ENCODE measurements at regions not wholly inside any gene's neighbourhood (a gene's known extent, or its start where the extent isn't known, plus 50 kb on each side); places are given as distances from the start of the nearest gene placed in this dataset.

- no peak for DNase-seq (ENCODE audit: low read depth in 4 of 4, low spot score in 2 of 4)
These were observed 448.1 kb downstream of the TSN start for GRCh38 chr2:122203523-122203922.

DNA sequence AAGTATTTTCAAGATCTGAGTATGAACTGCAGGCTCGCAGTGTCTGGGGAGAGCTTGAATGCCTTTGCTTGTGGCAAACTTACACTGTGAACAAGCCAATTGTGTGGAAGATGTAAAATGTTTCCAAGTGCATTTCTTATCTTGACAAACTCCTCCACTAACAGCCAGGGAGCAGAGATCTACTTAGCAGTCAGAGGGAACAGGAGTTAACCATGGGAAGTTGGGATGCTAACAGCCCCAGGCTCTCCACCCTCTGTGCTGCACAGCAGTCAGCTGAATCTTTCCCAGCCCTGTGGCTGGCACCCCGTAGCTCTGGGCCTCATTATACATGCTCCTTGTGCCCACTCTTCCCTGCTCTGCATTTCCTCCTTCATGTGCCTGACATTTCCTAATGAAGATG is 450.2 kb downstream of the TSN start:
- no peak for DNase-seq (ENCODE audit: low read depth in 4 of 4, low spot score in 2 of 4)

- no peak for DNase-seq (ENCODE audit: low read depth in 4 of 4, low spot score in 2 of 4)
These were observed 450.6 kb downstream of the TSN start for GRCh38 chr2:122206101-122206500.

- no peak for DNase-seq (ENCODE audit: low read depth in 4 of 4, low spot score in 2 of 4)
These were observed 453.9 kb downstream of the TSN start for GRCh38 chr2:122209377-122209776.

DNA sequence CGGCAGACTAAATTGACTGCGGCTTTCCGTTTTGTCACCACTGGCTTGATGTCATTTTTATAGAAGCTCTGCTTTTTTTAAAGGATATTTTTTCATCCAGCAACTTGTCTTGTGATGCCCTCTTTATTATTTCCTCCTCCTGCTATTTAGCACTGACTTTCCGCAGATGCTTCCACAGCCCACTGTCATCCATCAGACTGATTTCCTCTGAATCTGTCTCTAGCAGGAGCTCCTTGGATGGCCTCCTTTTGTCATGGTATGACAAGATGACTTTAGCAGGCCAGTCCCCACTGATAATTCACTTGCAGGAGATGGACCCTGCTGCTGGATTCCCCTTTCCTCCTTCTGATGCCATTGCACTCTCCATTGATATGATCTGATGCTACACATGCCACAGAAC is 454.6 kb downstream of the TSN start:
- no peak for DNase-seq (ENCODE audit: low read depth in 4 of 4, low spot score in 2 of 4)

DNA sequence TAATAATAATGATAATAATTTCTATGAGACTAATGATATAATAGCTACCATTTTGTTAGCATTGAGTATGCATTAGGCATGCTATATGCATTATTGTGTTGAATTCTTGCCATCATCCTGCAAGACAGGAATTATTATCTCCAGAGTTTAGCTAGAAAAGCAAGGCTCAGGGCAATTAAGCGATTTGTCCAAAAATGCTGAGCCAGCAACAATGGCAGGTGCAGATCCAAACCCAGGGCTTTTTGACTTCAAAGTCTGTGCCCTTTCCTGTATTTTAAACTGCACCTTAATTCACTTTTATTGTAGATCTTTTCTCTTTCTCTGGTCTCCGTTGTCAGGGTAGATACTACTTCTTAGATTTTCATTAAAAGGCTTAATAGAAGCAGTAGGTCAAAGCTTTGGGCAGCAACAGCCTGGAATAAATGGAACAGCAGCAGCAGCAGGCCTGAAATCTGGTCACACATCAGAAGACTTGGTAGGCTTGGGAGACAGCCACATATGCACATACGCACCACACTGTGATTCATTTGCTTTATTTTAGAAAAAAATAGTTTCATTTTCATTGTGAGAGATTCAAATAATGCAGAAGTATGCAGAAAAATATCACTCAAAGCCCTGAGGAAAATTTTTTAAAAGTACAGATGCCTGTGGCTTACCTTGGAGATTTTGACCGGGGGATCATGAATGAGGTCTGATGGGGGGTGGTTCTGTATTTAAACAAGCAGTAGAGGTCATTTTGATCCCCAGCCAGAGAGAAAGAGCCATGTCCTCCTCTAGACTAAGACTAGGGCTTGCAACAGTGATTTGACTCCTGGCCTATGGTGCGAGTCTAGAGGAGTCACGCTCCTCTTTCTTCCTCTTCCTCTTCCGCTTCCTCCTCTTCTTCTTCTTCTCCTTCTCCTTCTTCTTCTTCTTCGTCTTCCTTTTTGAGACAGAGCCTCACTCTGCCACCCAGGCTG is 455.7 kb downstream of the TSN start:
- DNase-seq (ENCODE audit: low read depth in 4 of 4, low spot score in 2 of 4) = no peak

- DNase-seq (ENCODE audit: low read depth in 4 of 4, low spot score in 2 of 4) = no peak
These were observed 457.9 kb downstream of the TSN start for GRCh38 chr2:122213312-122213711.

GRCh38 chr2:122216071-122216470 is 460.6 kb downstream of the TSN start:
- no peak for DNase-seq (ENCODE audit: low read depth in 4 of 4, low spot score in 2 of 4)

- DNase-seq (ENCODE audit: low read depth in 4 of 4, low spot score in 2 of 4) = no peak
These were observed 461.4 kb downstream of the TSN start for GRCh38 chr2:122216901-122217300.

DNA sequence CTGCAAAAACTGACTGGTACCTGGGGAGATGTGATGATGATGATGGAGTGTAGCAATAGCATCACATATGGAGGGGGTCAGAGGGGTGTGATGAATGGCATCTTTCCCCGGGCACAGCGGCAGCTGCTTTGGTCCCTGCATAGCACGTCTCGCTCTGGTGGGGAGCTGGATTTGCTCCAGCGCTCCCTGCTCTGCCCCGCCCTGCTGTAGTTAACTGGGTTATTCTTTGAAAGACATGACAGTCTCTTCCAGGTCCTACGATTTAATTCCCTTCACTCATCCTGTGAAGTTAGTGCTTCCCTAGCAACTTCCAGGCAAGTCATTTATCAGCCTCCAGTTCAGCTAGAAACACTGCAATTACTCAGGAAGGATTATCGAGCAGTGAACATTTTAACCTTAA is 463.1 kb downstream of the TSN start:
- no peak for DNase-seq (ENCODE audit: low read depth in 4 of 4, low spot score in 2 of 4)

GRCh38 chr2:122219504-122219903 is 464.1 kb downstream of the TSN start:
- no peak for DNase-seq (ENCODE audit: low read depth in 4 of 4, low spot score in 2 of 4)

DNA sequence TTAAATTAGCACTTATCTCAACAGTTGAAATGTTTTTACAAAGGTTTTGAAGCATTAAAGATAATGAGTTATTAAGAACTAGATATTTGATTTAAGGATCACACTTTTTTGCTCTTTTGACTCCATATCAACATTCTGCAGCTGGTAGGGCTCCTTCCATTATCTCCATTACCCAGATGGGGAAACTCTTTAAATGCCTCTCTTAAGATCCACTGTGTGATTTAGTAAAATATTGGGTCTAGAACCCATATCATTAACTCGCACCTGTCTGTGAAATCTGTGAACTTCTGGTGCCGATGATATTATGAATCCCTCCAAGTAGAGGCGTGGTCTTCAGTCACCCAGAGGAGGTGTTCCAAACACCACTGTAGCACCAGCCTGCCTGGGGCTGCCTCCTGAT is 466.2 kb downstream of the TSN start:
- no peak for DNase-seq (ENCODE audit: low read depth in 4 of 4, low spot score in 2 of 4)

GRCh38 chr2:122231296-122231695 is 475.8 kb downstream of the TSN start:
- DNase-seq (ENCODE audit: low read depth in 4 of 4, low spot score in 2 of 4) = no peak

GRCh38 chr2:122233372-122233771 is 477.9 kb downstream of the TSN start:
- no peak for DNase-seq (ENCODE audit: low read depth in 4 of 4, low spot score in 2 of 4)

GRCh38 chr2:122236152-122236874 is 480.9 kb downstream of the TSN start:
- DNase-seq (ENCODE audit: low read depth in 4 of 4, low spot score in 2 of 4) = no peak

GRCh38 chr2:122236925-122237324 is 481.5 kb downstream of the TSN start:
- no peak for DNase-seq (ENCODE audit: low read depth in 4 of 4, low spot score in 2 of 4)

DNA sequence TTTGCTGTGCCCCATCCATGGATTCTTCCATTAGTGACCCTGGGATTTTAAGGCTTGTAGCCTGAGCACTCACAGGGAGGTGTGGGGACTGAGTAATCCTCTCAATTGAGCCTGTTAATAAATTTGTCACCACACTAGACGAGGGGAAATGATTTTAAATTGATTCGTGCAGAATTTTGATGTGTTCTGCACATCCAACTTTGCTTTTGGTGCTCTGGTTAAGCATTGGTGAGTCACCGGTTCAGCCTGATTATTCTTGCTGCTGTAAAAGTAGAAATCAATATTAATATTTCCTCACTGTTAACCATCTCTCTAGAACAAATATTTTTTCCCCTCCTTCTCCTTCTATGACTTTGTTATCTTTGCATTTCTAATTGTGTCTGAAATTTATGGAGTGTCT is 482.0 kb downstream of the TSN start:
- no peak for DNase-seq (ENCODE audit: low read depth in 4 of 4, low spot score in 2 of 4)

DNA sequence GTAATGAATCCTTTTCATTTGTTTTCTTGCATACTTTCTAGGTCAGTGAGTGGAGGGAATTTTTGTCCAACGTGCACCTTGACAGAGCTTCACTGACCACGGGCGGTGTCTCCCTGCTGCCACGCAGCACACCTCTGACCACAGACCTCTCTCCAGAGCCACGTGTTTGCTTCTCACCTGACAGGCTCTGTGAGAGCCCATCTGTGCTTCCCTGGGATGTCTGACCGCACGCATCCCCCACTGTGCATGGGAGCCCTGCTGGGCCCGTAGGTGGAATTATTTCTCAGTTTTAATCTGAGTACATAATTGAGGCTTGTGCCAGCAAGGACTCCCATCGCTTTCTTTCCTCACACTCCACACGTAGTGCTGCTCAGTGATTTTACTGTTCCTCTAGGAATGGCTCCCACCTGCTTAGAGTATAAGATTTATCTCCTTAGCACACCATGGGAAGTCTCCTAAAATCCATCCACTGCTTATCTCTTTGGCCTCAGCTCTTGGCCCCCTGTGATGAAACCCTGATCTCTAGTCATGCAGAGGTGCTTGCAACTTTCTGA is 482.6 kb downstream of the TSN start:
- no peak for DNase-seq (ENCODE audit: low read depth in 4 of 4, low spot score in 2 of 4)

GRCh38 chr2:122239440-122239839 is 484.0 kb downstream of the TSN start:
- DNase-seq (ENCODE audit: low read depth in 4 of 4, low spot score in 2 of 4) = no peak

DNA sequence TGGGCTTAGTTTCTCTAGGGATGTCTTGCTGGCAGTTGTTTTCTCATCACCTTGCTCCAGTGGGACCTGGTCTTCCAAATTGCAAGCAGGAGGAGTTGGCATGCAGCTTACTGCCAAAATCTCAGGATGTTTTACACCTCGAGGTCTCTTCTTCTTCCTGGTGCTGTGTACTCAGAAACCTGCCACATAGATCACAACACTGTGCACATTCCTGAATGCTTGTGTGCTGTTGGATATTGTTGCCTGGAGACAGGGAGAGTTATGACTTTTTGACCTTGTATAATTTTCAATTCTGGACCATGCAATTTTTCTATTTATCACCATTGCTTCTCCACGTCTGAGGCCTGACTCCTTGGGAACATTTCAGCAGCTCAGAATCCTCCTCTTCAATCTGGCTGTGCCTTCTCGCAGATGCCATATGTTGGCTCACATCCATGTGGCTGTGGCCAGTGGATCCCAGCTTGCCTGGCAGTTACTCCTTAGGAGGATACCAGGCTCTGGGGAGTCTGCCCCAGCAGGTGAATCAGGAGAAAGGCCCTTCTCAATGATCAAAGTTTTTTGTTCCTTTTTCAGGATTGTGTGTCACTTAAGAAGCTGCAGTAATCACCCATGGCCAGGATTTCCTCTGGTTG is 489.3 kb downstream of the TSN start:
- no peak for DNase-seq (ENCODE audit: low read depth in 4 of 4, low spot score in 2 of 4)

- no peak for DNase-seq (ENCODE audit: low read depth in 4 of 4, low spot score in 2 of 4)
These were observed 494.2 kb downstream of the TSN start for GRCh38 chr2:122249673-122250072.
